ENCODE measurements at regions not wholly inside any gene's neighbourhood (a gene's known extent, or its start where the extent isn't known, plus 50 kb on each side); places are given as distances from the start of the nearest gene placed in this dataset.

DNA sequence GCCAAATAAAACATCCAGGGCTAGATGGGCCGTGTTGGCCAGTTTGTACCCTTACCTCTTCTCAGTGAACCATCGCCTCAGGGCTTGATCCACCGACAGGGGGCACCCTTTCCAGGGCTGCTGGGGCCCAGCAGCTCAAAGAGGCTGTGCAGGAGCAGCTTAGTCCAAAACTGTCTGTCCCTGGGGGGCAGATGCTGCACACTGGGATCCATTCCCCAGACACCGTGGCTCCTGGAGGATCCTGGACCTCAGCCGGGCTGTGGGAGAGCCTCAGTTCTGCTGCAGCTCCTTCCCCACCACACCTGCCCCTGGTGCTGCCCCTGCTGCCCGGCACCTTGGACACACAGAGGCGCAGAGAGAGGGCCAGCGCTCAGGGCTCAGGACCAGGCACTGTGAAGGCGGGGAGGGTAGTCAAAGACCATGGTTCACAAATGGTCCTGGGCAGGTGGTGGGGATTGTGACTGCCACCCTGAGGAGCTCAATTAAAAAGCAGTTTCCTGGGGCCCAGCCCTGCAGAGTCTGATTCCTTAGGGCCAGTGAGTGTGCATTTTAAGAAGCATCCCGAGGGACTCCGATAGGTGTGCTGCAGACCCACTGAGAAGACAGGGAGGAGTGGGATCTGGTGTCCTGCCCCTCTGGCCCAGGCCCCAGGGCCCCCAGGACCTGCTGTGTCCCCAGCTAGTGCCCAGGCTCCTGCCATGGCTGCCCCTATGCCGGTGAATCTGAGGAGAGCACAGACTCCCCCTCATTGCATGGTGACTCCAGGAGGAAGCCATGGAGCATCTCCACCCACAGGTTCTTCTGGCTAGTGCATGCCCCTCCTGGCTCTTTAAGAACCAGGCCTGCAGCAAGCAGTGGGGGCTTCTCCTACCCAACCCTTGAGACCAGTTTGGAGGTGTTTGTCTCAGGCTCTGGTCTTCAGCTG lies 86.5 kb upstream of the PRR20G start:
- ChIA-PET CTCF (interaction anchor here (0.8 to 1.9 kb wide), 12 partner anchors 12 to 695 kb away, joined by 3 to 16 read pairs (median 4); no protein-coding TSS in a partner anchor), POLR2A (no interaction called here), RAD21 (ENCODE audit: low non-redundant PET in 1 of 2, low total read pairs in 2 of 2, uncharacterized antibody in 2 of 2, unreplicated experiment in 2 of 2) (interaction anchor here (1.3 to 1.6 kb wide), 2 partner anchors 81 kb away, joined by 4 to 8 read pairs; no protein-coding TSS in a partner anchor)
- DNase-seq (ENCODE audit: low read depth, low spot score) = peak; percentile 8
- TF ChIP-seq EZH2 (IDR thresholded peaks at IDR 0.05) (no peak), RAD21 (IDR thresholded peaks at IDR 0.05; ENCODE audit: low read depth) (peak; percentile 64), ZNF274 (IDR thresholded peaks at IDR 0.05; ENCODE audit: low read depth, low read length) (no peak), EZH2phosphoT487 (IDR thresholded peaks at IDR 0.05; ENCODE audit: borderline replicate concordance) (no peak), POLR2AphosphoS5 (IDR thresholded peaks at IDR 0.05; ENCODE audit: low read depth, low read length) (no peak), CEBPB (IDR thresholded peaks at IDR 0.05; ENCODE audit: low read depth) (no peak), ELF1 (IDR thresholded peaks at IDR 0.05; ENCODE audit: borderline replicate concordance, low read depth) (no peak), CBX3 (IDR thresholded peaks at IDR 0.05; ENCODE audit: low read depth) (no peak), ZFX (IDR thresholded peaks at IDR 0.05) (no peak)
- TF ChIP-seq, protein P1, sequence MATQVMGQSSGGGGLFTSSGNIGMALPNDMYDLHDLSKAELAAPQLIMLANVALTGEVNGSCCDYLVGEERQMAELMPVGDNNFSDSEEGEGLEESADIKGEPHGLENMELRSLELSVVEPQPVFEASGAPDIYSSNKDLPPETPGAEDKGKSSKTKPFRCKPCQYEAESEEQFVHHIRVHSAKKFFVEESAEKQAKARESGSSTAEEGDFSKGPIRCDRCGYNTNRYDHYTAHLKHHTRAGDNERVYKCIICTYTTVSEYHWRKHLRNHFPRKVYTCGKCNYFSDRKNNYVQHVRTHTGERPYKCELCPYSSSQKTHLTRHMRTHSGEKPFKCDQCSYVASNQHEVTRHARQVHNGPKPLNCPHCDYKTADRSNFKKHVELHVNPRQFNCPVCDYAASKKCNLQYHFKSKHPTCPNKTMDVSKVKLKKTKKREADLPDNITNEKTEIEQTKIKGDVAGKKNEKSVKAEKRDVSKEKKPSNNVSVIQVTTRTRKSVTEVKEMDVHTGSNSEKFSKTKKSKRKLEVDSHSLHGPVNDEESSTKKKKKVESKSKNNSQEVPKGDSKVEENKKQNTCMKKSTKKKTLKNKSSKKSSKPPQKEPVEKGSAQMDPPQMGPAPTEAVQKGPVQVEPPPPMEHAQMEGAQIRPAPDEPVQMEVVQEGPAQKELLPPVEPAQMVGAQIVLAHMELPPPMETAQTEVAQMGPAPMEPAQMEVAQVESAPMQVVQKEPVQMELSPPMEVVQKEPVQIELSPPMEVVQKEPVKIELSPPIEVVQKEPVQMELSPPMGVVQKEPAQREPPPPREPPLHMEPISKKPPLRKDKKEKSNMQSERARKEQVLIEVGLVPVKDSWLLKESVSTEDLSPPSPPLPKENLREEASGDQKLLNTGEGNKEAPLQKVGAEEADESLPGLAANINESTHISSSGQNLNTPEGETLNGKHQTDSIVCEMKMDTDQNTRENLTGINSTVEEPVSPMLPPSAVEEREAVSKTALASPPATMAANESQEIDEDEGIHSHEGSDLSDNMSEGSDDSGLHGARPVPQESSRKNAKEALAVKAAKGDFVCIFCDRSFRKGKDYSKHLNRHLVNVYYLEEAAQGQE (IDR thresholded peaks at IDR 0.05; ENCODE audit: low read depth) = no peak
- TF ChIP-seq, protein P2, sequence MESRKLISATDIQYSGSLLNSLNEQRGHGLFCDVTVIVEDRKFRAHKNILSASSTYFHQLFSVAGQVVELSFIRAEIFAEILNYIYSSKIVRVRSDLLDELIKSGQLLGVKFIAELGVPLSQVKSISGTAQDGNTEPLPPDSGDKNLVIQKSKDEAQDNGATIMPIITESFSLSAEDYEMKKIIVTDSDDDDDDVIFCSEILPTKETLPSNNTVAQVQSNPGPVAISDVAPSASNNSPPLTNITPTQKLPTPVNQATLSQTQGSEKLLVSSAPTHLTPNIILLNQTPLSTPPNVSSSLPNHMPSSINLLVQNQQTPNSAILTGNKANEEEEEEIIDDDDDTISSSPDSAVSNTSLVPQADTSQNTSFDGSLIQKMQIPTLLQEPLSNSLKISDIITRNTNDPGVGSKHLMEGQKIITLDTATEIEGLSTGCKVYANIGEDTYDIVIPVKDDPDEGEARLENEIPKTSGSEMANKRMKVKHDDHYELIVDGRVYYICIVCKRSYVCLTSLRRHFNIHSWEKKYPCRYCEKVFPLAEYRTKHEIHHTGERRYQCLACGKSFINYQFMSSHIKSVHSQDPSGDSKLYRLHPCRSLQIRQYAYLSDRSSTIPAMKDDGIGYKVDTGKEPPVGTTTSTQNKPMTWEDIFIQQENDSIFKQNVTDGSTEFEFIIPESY (IDR thresholded peaks at IDR 0.05; ENCODE audit: extremely low read depth, insufficient replicate concordance, low read length) = no peak
- TF ChIP-seq, protein P3, sequence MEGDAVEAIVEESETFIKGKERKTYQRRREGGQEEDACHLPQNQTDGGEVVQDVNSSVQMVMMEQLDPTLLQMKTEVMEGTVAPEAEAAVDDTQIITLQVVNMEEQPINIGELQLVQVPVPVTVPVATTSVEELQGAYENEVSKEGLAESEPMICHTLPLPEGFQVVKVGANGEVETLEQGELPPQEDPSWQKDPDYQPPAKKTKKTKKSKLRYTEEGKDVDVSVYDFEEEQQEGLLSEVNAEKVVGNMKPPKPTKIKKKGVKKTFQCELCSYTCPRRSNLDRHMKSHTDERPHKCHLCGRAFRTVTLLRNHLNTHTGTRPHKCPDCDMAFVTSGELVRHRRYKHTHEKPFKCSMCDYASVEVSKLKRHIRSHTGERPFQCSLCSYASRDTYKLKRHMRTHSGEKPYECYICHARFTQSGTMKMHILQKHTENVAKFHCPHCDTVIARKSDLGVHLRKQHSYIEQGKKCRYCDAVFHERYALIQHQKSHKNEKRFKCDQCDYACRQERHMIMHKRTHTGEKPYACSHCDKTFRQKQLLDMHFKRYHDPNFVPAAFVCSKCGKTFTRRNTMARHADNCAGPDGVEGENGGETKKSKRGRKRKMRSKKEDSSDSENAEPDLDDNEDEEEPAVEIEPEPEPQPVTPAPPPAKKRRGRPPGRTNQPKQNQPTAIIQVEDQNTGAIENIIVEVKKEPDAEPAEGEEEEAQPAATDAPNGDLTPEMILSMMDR (IDR thresholded peaks at IDR 0.05 in 2 of 3, conservative IDR thresholded peaks at IDR 0.05 in 1 of 3; ENCODE audit: borderline replicate concordance in 1 of 3, insufficient read depth in 1 of 3, low read depth in 2 of 3, low read length in 2 of 3) = peak; percentile 66 to 83 (median 72)
- H3K27ac ChIP-seq (ENCODE audit: low read depth, low read length) = no peak overlapping the region
- peak; percentile 90 for ATAC-seq
- H3K9me3 ChIP-seq (ENCODE audit: control insufficient read depth in 1 of 2, insufficient read depth in 1 of 2, low read depth in 1 of 2, low read length in 2 of 2) = no peaks in the 10 kb centered on the region
- intact Hi-C loops (cut with micrococcal nuclease) = loop anchor here (1.0 to 10.0 kb wide), 2 partner anchors 81 to 170 kb away; no protein-coding TSS in a partner anchor
- H3K27me3 ChIP-seq (ENCODE audit: insufficient read depth, low read length) = peaks cover 5% of the 10 kb centered on the region; the same call in 1 of the 2 replicates
- H2AFZ ChIP-seq (ENCODE audit: low read depth, low read length, poor library complexity, severe bottlenecking) = no peak overlapping the region
- H3K4me3 ChIP-seq (replicated peaks in 1 of 2; ENCODE audit: low read depth in 1 of 2, low read length in 2 of 2) = no peak overlapping the region
- no peaks in the 10 kb centered on the region for H3K36me3 ChIP-seq (ENCODE audit: control insufficient read depth in 1 of 2, insufficient read depth in 2 of 2, low read length in 2 of 2)
- no TSS peak for BruUV-seq (replicated peaks)
- H4K20me1 ChIP-seq (ENCODE audit: insufficient read depth) = no peaks in the 10 kb centered on the region
- H3K4me1 ChIP-seq (ENCODE audit: control insufficient read depth in 1 of 2, insufficient read depth in 2 of 2, low read length in 2 of 2) = no peaks in the 10 kb centered on the region
- H3K9me2 ChIP-seq (ENCODE audit: insufficient read depth) = no peaks in the 10 kb centered on the region
- H3K79me2 ChIP-seq (ENCODE audit: insufficient read depth, low read length) = no peaks in the 10 kb centered on the region
- H3K9ac ChIP-seq (ENCODE audit: low read length) = no peak overlapping the region
- no peak overlapping the region for H3K4me2 ChIP-seq (ENCODE audit: low read length)

All from HCT116 (cell line).